IMR-90 (cell line): ENCODE measurements at regions not wholly inside any gene's neighbourhood (a gene's known extent, or its start where the extent isn't known, plus 50 kb on each side); places are given as distances from the start of the nearest gene placed in this dataset.

Source experiments
- ATAC-seq: fragments of 200-7000 bp; cut with Tn5 transposase; 2 replicates; pipeline ENCODE4 v1.9.1; 2020; ENCODE audit warnings: low read depth, mild to moderate bottlenecking, moderate library complexity
- BruUV-seq: library from RNA; stranded (reverse); fragments of 400-500 nt; replicated peaks from 2 replicates; lab custom pipeline; 2021; lab: Mats Ljungman, UMichigan
- CTCF ChIA-PET: fragments of 300-600 bp; formaldehyde crosslinking; extraction: SDS; loops from one replicate; lab custom pipeline; 2021; ENCODE audit warnings: antibody characterized with exemption; lab: Yijun Ruan, JAX
- POLR2A ChIA-PET: fragments of 300-600 bp; sonication (Branson Sonifier 250); formaldehyde crosslinking; loops from one replicate; lab custom pipeline; 2022; ENCODE audit warnings: antibody characterized with exemption; ENCODE audit not compliant: unreplicated experiment; lab: Charles Lee
- DNase-seq: peaks from one replicate; pipeline ENCODE4 v3.0.0; 2013
- H2AFZ ChIP-seq: replicated peaks from 2 replicates; pipeline ENCODE3; 2013; ENCODE audit warnings: low read length, mild to moderate bottlenecking; ENCODE audit not compliant: poor library complexity
- H2AK5ac ChIP-seq: 2 replicates; pipeline ENCODE4 v1.6.1; 2013; ENCODE audit warnings: low read depth, low read length, inconsistent platforms
- H2AK9ac ChIP-seq: replicated peaks from 2 replicates; pipeline ENCODE3; 2013; ENCODE audit warnings: mild to moderate bottlenecking, low read depth, low read length, moderate library complexity; ENCODE audit not compliant: poor library complexity
- H2BK120ac ChIP-seq: 2 replicates; pipeline ENCODE4 v1.6.1; 2013; ENCODE audit warnings: low read depth, low read length, inconsistent platforms
- H2BK15ac ChIP-seq: 3 replicates; pipeline ENCODE4 v1.6.1; 2013; ENCODE audit warnings: low read depth, low read length, inconsistent platforms
- H2BK20ac ChIP-seq: 2 replicates; pipeline ENCODE4 v1.6.1; 2013; ENCODE audit warnings: low read depth, mild to moderate bottlenecking, inconsistent platforms, low read length, moderate library complexity
- H2BK5ac ChIP-seq: 2 replicates; pipeline ENCODE4 v1.6.1; 2013; ENCODE audit warnings: mild to moderate bottlenecking, low read depth, low read length, inconsistent platforms; ENCODE audit not compliant: poor library complexity, severe bottlenecking
- H3K14ac ChIP-seq: replicated peaks from 2 replicates; pipeline ENCODE4 v1.6.1; 2013; ENCODE audit warnings: low read depth, low read length, inconsistent platforms
- H3K18ac ChIP-seq: 2 replicates; pipeline ENCODE4 v1.6.1; 2013; ENCODE audit warnings: low read depth, low read length, control low read depth
- H3K23ac ChIP-seq: 2 replicates; pipeline ENCODE4 v1.6.1; 2013; ENCODE audit warnings: low read depth, low read length, inconsistent platforms
- H3K27ac ChIP-seq: 2 replicates; pipeline ENCODE4 v1.5.1; 2013; ENCODE audit warnings: mild to moderate bottlenecking, control low read depth, low read length; ENCODE audit not compliant: insufficient read depth
- H3K27me3 ChIP-seq: 2 replicates; pipeline ENCODE4 v1.6.1; 2013; ENCODE audit warnings: low read length; ENCODE audit not compliant: control insufficient read depth, insufficient read depth
- H3K36me3 ChIP-seq: 2 replicates; pipeline ENCODE4 v1.6.1; 2013; ENCODE audit warnings: low read length, mixed read lengths; ENCODE audit not compliant: control insufficient read depth, insufficient read depth
- H3K4ac ChIP-seq: 2 replicates; pipeline ENCODE4 v1.6.1; 2013; ENCODE audit warnings: low read depth, low read length, inconsistent platforms
- H3K4me1 ChIP-seq: 2 replicates; pipeline ENCODE4 v1.6.1; 2013; ENCODE audit warnings: low read length, mixed read lengths; ENCODE audit not compliant: control insufficient read depth, insufficient read depth
- H3K4me2 ChIP-seq: 2 replicates; pipeline ENCODE4 v1.6.1; 2013; ENCODE audit warnings: low read depth, mild to moderate bottlenecking, control low read depth, low read length, moderate library complexity
- H3K4me3 ChIP-seq: 2 replicates; pipeline ENCODE4 v1.5.1; 2013; ENCODE audit warnings: low read depth, mild to moderate bottlenecking, control low read depth, low read length, moderate library complexity; ENCODE audit not compliant: insufficient read depth
- H3K56ac ChIP-seq: 2 replicates; pipeline ENCODE4 v1.6.1; 2013; ENCODE audit warnings: low read length, inconsistent platforms; ENCODE audit not compliant: insufficient read depth; ENCODE audit errors: extremely low read depth
- H3K79me1 ChIP-seq, 2 experiments: 2 replicates each; pipeline ENCODE4 v1.6.1; 2013; ENCODE audit warnings: low read length in 2 of 2, inconsistent platforms in 1 of 2, low read depth in 1 of 2
- H3K9ac ChIP-seq: 2 replicates; pipeline ENCODE4 v1.6.1; 2013; ENCODE audit warnings: low read depth, low read length, control low read depth
- H3K9me1 ChIP-seq: 2 replicates; pipeline ENCODE4 v1.6.1; 2013; ENCODE audit warnings: low read length, inconsistent platforms; ENCODE audit not compliant: insufficient read depth
- H3K9me3 ChIP-seq: 2 replicates; pipeline ENCODE4 v1.6.1; 2013; ENCODE audit warnings: low read length; ENCODE audit not compliant: control insufficient read depth, insufficient read depth
- H4K20me1 ChIP-seq: 2 replicates; pipeline ENCODE4 v1.6.1; 2013; ENCODE audit warnings: low read length, inconsistent platforms; ENCODE audit not compliant: insufficient read depth
- H4K5ac ChIP-seq: 2 replicates; pipeline ENCODE4 v1.6.1; 2013; ENCODE audit warnings: mild to moderate bottlenecking, low read depth, low read length, control low read depth
- H4K8ac ChIP-seq, 2 experiments: 2 replicates each; pipeline ENCODE4 v1.6.1; 2013; ENCODE audit warnings: low read depth in 2 of 2, low read length in 2 of 2, control low read depth in 1 of 2, inconsistent platforms in 1 of 2
- H4K91ac ChIP-seq: 2 replicates; pipeline ENCODE4 v1.6.1; 2013; ENCODE audit warnings: low read depth, low read length, inconsistent platforms; ENCODE audit not compliant: insufficient read depth
- BHLHE40 ChIP-seq: fragments of 150-350 bp; IDR thresholded peaks from 2 replicates; pipeline ENCODE4 v1.6.1; 2016; ENCODE audit warnings: mild to moderate bottlenecking, low read depth, low read length
- CEBPB ChIP-seq: IDR thresholded peaks from 2 replicates; pipeline ENCODE4 v1.6.1; 2012; ENCODE audit warnings: low read depth, low read length, improper control_type of control experiment
- CHD1 ChIP-seq: IDR thresholded peaks from 2 replicates; pipeline ENCODE4 v1.6.1; 2012; ENCODE audit warnings: low read depth, low read length, improper control_type of control experiment
- CTCF ChIP-seq: conservative IDR thresholded peaks from 2 replicates; pipeline ENCODE4 v1.5.1; 2012; ENCODE audit warnings: mild to moderate bottlenecking, low read depth, low read length, improper control_type of control experiment
- ELK1 ChIP-seq: fragments of 150-350 bp; IDR thresholded peaks from 2 replicates; pipeline ENCODE4 v1.6.1; 2016; ENCODE audit warnings: low read depth, mild to moderate bottlenecking, low read length, moderate library complexity, borderline replicate concordance
- FOS ChIP-seq: fragments of 150-350 bp; IDR thresholded peaks from 2 replicates; pipeline ENCODE4 v1.6.1; 2016; ENCODE audit warnings: low read depth, low read length
- MAFK ChIP-seq: IDR thresholded peaks from 2 replicates; pipeline ENCODE4 v1.6.1; 2012; ENCODE audit warnings: low read depth, low read length, improper control_type of control experiment
- MAZ ChIP-seq: IDR thresholded peaks from 2 replicates; pipeline ENCODE4 v1.6.1; 2012; ENCODE audit warnings: low read depth, mild to moderate bottlenecking, low read length, improper control_type of control experiment, moderate library complexity, borderline replicate concordance
- MXI1 ChIP-seq: IDR thresholded peaks from 2 replicates; pipeline ENCODE4 v1.6.1; 2012; ENCODE audit warnings: low read depth, mild to moderate bottlenecking, low read length, moderate library complexity, borderline replicate concordance
- NFE2L2 ChIP-seq: fragments of 150-350 bp; IDR thresholded peaks from 2 replicates; pipeline ENCODE4 v1.6.1; 2016; ENCODE audit warnings: low read depth, mild to moderate bottlenecking, low read length
- POLR2A ChIP-seq: IDR thresholded peaks from 2 replicates; pipeline ENCODE4 v1.6.1; 2012; ENCODE audit warnings: mild to moderate bottlenecking, low read depth, low read length
- RAD21 ChIP-seq: IDR thresholded peaks from 2 replicates; pipeline ENCODE4 v1.6.1; 2012; ENCODE audit warnings: low read length, improper control_type of control experiment
- RCOR1 ChIP-seq: IDR thresholded peaks from 2 replicates; pipeline ENCODE4 v1.6.1; 2012; ENCODE audit warnings: mild to moderate bottlenecking, low read length, improper control_type of control experiment; ENCODE audit not compliant: insufficient replicate concordance
- RFX5 ChIP-seq: IDR thresholded peaks from 2 replicates; pipeline ENCODE4 v1.8.0; 2012; ENCODE audit warnings: low read depth, mild to moderate bottlenecking, low read length, moderate library complexity
- SMC3 ChIP-seq: fragments of 150-350 bp; IDR thresholded peaks from 2 replicates; pipeline ENCODE4 v1.6.1; 2016; ENCODE audit warnings: low read depth, mild to moderate bottlenecking, antibody characterized with exemption, low read length, moderate library complexity
- USF2 ChIP-seq: fragments of 150-350 bp; IDR thresholded peaks from 2 replicates; pipeline ENCODE4 v1.6.1; 2017; ENCODE audit warnings: mild to moderate bottlenecking, antibody characterized with exemption, low read length, low read depth
- WGBS, 2 experiments: methylation state at CpG; one replicate each; pipeline versions ENCODE4 v1.1.5 to v1.1.7; 2013; ENCODE audit warnings: missing lambda C conversion rate in 2 of 2; ENCODE audit not compliant: insufficient read length in 1 of 2; ENCODE audit errors: extremely low coverage in 2 of 2; 5-methylcytosine and 5-hydroxymethylcytosine counted together
- dilution Hi-C: fragments of 300-500 bp; cut with HindIII; formaldehyde crosslinking; loops from one replicate; pipeline ENCODE4 v1.14.3; 2018; ENCODE audit warnings: low sequenced_read_pairs; ENCODE audit not compliant: unreplicated experiment
- in situ Hi-C: fragments of 300-500 bp; cut with MboI; formaldehyde crosslinking; loops from 3 replicates; pipeline ENCODE4 v1.14.3; 2019; ENCODE audit warnings: low sequenced_read_pairs, inconsistent platforms, mixed read lengths
- intact Hi-C: fragments of 100-400 bp; cut with micrococcal nuclease; formaldehyde crosslinking; loops from 2 replicates; pipeline ENCODE4 v1.10.0; 2022

GRCh38 chr1:69409731-69410456 lies 157.8 kb upstream of the LRRC7 start:
- H3K36me3 ChIP-seq: no peaks in the 10 kb centered on the region
- ChIA-PET POLR2A (no interaction called here), CTCF (no interaction called here)
- TF ChIP-seq CEBPB (no peak), MXI1 (no peak), ELK1 (no peak), MAFK (no peak), RFX5 (no peak), NFE2L2 (no peak), MAZ (no peak), RAD21 (no peak), CTCF (no peak), SMC3 (no peak), BHLHE40 (no peak), POLR2A (no peak), USF2 (no peak), FOS (no peak), RCOR1 (no peak), CHD1 (no peak)
- no peaks in the 10 kb centered on the region for H4K20me1 ChIP-seq
- no peak overlapping the region for H4K91ac ChIP-seq
- no peak overlapping the region for H2BK120ac ChIP-seq
- no peak overlapping the region for H4K8ac ChIP-seq
- H3K27me3 ChIP-seq: no peaks in the 10 kb centered on the region
- H3K4me1 ChIP-seq: no peaks in the 10 kb centered on the region
- no peak overlapping the region for H2BK15ac ChIP-seq
- ATAC-seq (no peak), DNase-seq (no peak)
- intact Hi-C loops: no loop called here
- no peak overlapping the region for H2AK5ac ChIP-seq
- no peak overlapping the region for H3K4me2 ChIP-seq
- no peak overlapping the region for H3K14ac ChIP-seq
- no peak overlapping the region for H2AK9ac ChIP-seq
- H3K79me1 ChIP-seq: no peaks in the 10 kb centered on the region
- in situ Hi-C loops: no loop called here
- no peak overlapping the region for H4K5ac ChIP-seq
- no peak overlapping the region for H3K4me3 ChIP-seq
- no peak overlapping the region for H3K4ac ChIP-seq
- no TSS peak for BruUV-seq
- H3K9ac ChIP-seq: no peak overlapping the region
- H3K23ac ChIP-seq: no peak overlapping the region
- dilution Hi-C loops: no loop called here
- H3K9me1 ChIP-seq: no peaks in the 10 kb centered on the region
- 55% methylated on average over 2 of the region's 3 CpGs; no CpG with 5 or more reads in 1 of the 2 experiments for WGBS, 2 experiments
- no peak overlapping the region for H2AFZ ChIP-seq
- H3K27ac ChIP-seq: no peak overlapping the region
- no peaks in the 10 kb centered on the region; the same call in 1 of the 2 replicates for H3K9me3 ChIP-seq
- no peak overlapping the region for H2BK20ac ChIP-seq
- H3K56ac ChIP-seq: no peak overlapping the region
- H3K18ac ChIP-seq: no peak overlapping the region
- no peak overlapping the region for H2BK5ac ChIP-seq
